ENCODE measurements at regions not wholly inside any gene's neighbourhood (a gene's known extent, or its start where the extent isn't known, plus 50 kb on each side); places are given as distances from the start of the nearest gene placed in this dataset.

- TF ChIP-seq EZH2 (IDR thresholded peaks at IDR 0.05; ENCODE audit: low read length, missing control alignments), result no peak
- TF ChIP-seq, protein P1, sequence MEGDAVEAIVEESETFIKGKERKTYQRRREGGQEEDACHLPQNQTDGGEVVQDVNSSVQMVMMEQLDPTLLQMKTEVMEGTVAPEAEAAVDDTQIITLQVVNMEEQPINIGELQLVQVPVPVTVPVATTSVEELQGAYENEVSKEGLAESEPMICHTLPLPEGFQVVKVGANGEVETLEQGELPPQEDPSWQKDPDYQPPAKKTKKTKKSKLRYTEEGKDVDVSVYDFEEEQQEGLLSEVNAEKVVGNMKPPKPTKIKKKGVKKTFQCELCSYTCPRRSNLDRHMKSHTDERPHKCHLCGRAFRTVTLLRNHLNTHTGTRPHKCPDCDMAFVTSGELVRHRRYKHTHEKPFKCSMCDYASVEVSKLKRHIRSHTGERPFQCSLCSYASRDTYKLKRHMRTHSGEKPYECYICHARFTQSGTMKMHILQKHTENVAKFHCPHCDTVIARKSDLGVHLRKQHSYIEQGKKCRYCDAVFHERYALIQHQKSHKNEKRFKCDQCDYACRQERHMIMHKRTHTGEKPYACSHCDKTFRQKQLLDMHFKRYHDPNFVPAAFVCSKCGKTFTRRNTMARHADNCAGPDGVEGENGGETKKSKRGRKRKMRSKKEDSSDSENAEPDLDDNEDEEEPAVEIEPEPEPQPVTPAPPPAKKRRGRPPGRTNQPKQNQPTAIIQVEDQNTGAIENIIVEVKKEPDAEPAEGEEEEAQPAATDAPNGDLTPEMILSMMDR (conservative IDR thresholded peaks at IDR 0.05 in 1 of 2, IDR thresholded peaks at IDR 0.05 in 1 of 2; ENCODE audit: low read depth in 1 of 2, low read length in 2 of 2), result no peak
These were observed 1853.6 kb upstream of the LRRTM1 start for GRCh38 chr2:82158150-82158549.

Data from fibroblast of lung (primary cell).